Parathyroid adenoma (tissue), 2 donors: ENCODE measurements at regions not wholly inside any gene's neighbourhood (a gene's known extent, or its start where the extent isn't known, plus 50 kb on each side); places are given as distances from the start of the nearest gene placed in this dataset.

Experiments
- H2AFZ ChIP-seq: fragments of 300-600 bp; sonication (generic); one replicate; pipeline ENCODE4 v1.7.0; 2017; ENCODE audit warnings: antibody characterized with exemption, mild to moderate bottlenecking
- H3K27ac ChIP-seq: fragments of 300-600 bp; sonication (generic); one replicate; pipeline ENCODE4 v1.7.0; 2017
- H3K27me3 ChIP-seq: fragments of 300-600 bp; sonication (generic); one replicate; pipeline ENCODE4 v1.7.0; 2017; ENCODE audit warnings: low read length; ENCODE audit not compliant: control insufficient read depth, insufficient read depth
- H3K36me3 ChIP-seq: fragments of 300-600 bp; sonication (generic); one replicate; pipeline ENCODE4 v1.7.0; 2017; ENCODE audit warnings: low read length; ENCODE audit not compliant: control insufficient read depth, insufficient read depth
- H3K4me1 ChIP-seq: fragments of 300-600 bp; sonication (generic); one replicate; pipeline ENCODE4 v1.7.0; 2017; ENCODE audit warnings: control low read depth
- H3K4me2 ChIP-seq: fragments of 300-600 bp; sonication (generic); one replicate; pipeline ENCODE4 v1.7.0; 2017; ENCODE audit warnings: low read length
- H3K4me3 ChIP-seq: fragments of 300-600 bp; sonication (generic); one replicate; pipeline ENCODE4 v1.7.0; 2017; ENCODE audit warnings: low read depth, low read length
- H3K79me2 ChIP-seq: fragments of 300-600 bp; sonication (generic); one replicate; pipeline ENCODE4 v1.7.0; 2017; ENCODE audit warnings: control low read depth
- H3K9ac ChIP-seq: fragments of 300-600 bp; sonication (generic); one replicate; pipeline ENCODE4 v1.7.0; 2017; ENCODE audit warnings: mild to moderate bottlenecking
- H3K9me3 ChIP-seq: fragments of 300-600 bp; sonication (generic); one replicate; pipeline ENCODE4 v1.7.0; 2017; ENCODE audit warnings: low read length; ENCODE audit not compliant: control insufficient read depth
- CTCF ChIP-seq: fragments of 300-600 bp; sonication (generic); IDR thresholded peaks from one replicate; pipeline ENCODE4 v1.7.0; 2017; ENCODE audit warnings: antibody characterized with exemption, mild to moderate bottlenecking
- donor health status: primary hyperparathyroidism.

- Histone ChIP-seq H3K4me3 (no peak overlapping the region), H3K9me3 (peaks cover 6% of the 10 kb centered on the region), H3K36me3 (no peaks in the 10 kb centered on the region), H3K9ac (no peak overlapping the region), H3K27ac (no peak overlapping the region), H3K4me1 (no peaks in the 10 kb centered on the region), H3K27me3 (no peaks in the 10 kb centered on the region), H2AFZ (no peak overlapping the region), H3K4me2 (no peak overlapping the region), H3K79me2 (no peaks in the 10 kb centered on the region)
- TF ChIP-seq CTCF: no peak
These were observed 533.3 kb downstream of the TMA16 start for GRCh38 chr4:164027805-164028204.

- Histone ChIP-seq H3K79me2 (no peaks in the 10 kb centered on the region), H3K4me1 (no peaks in the 10 kb centered on the region), H3K27me3 (no peaks in the 10 kb centered on the region), H3K9ac (no peak overlapping the region), H3K4me2 (no peak overlapping the region), H2AFZ (no peak overlapping the region), H3K27ac (no peak overlapping the region), H3K4me3 (no peak overlapping the region), H3K9me3 (no peaks in the 10 kb centered on the region), H3K36me3 (no peaks in the 10 kb centered on the region)
- TF ChIP-seq CTCF: no peak
These were observed 545.0 kb downstream of the TMA16 start for GRCh38 chr4:164039482-164039881.

GRCh38 chr4:164056426-164057142 lies 562.1 kb downstream of the TMA16 start:
- TF ChIP-seq CTCF: no peak
- Histone ChIP-seq H3K79me2 (no peaks in the 10 kb centered on the region), H3K4me3 (no peak overlapping the region), H2AFZ (no peak overlapping the region), H3K4me1 (no peaks in the 10 kb centered on the region), H3K27ac (no peak overlapping the region), H3K4me2 (no peak overlapping the region), H3K27me3 (no peaks in the 10 kb centered on the region), H3K9ac (no peak overlapping the region), H3K9me3 (no peaks in the 10 kb centered on the region), H3K36me3 (no peaks in the 10 kb centered on the region)

GRCh38 chr4:164058776-164059445 lies 564.4 kb downstream of the TMA16 start:
- no peak overlapping the region for H3K4me2 ChIP-seq
- no peak for TF ChIP-seq CTCF
- no peaks in the 10 kb centered on the region for H3K9me3 ChIP-seq
- no peak overlapping the region for H2AFZ ChIP-seq
- no peak overlapping the region for H3K27ac ChIP-seq
- H3K9ac ChIP-seq: no peak overlapping the region
- H3K4me3 ChIP-seq: no peak overlapping the region
- no peaks in the 10 kb centered on the region for H3K27me3 ChIP-seq
- no peaks in the 10 kb centered on the region for H3K4me1 ChIP-seq
- no peaks in the 10 kb centered on the region for H3K36me3 ChIP-seq
- H3K79me2 ChIP-seq: no peaks in the 10 kb centered on the region
